ENCODE measurements at regions not wholly inside any gene's neighbourhood (a gene's known extent, or its start where the extent isn't known, plus 50 kb on each side); places are given as distances from the start of the nearest gene placed in this dataset.

DNA sequence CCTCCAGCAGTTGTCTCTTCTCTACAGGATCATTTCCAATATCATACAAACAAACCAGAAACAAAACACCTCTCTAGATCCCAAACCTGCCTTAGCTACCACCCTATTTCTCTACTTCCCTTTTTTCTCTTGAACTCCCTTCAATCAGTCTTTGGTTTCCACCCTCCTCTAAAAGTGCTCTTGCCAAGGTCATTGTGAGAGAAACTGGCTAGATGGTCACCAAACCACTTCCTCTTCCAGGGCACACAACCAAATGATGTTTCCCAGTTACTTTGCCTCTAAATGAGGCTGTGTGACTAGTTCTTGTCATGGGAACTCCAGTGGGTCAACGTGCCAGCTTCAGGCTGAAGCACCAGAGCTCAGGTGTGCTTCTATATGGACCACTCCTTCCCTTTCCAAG lies 85.8 kb upstream of the ARMC2 start:
- Histone ChIP-seq H3K27ac (no peak overlapping the region), H3K36me3 (replicated peaks; ENCODE audit: insufficient read depth, low read depth) (no peaks in the 10 kb centered on the region), H3K4me3 (no peak overlapping the region), H3K9me3 (ENCODE audit: low read depth) (no peaks in the 10 kb centered on the region), H3K9me2 (replicated peaks; ENCODE audit: insufficient read depth) (no peaks in the 10 kb centered on the region), H3K79me2 (no peaks in the 10 kb centered on the region), H3K27me3 (no peaks in the 10 kb centered on the region), H2AFZ (no peak overlapping the region), H3K4me1 (ENCODE audit: insufficient read depth) (peaks cover 8% of the 10 kb centered on the region), H4K20me1 (ENCODE audit: insufficient read depth, poor library complexity, severe bottlenecking) (no peaks in the 10 kb centered on the region), H3K4me2 (no peak overlapping the region)
- DNase-seq (ENCODE audit: low spot score) = no peak
- WGBS (ENCODE audit: low lambda C conversion rate, missing lambda C conversion rate) = 91% methylated on average over 1 of the region's 1 CpG
- TF ChIP-seq EZH2phosphoT487 (IDR thresholded peaks at IDR 0.05; ENCODE audit: low read depth, severe bottlenecking, unreplicated experiment) = no peak
- TF ChIP-seq, protein P1, sequence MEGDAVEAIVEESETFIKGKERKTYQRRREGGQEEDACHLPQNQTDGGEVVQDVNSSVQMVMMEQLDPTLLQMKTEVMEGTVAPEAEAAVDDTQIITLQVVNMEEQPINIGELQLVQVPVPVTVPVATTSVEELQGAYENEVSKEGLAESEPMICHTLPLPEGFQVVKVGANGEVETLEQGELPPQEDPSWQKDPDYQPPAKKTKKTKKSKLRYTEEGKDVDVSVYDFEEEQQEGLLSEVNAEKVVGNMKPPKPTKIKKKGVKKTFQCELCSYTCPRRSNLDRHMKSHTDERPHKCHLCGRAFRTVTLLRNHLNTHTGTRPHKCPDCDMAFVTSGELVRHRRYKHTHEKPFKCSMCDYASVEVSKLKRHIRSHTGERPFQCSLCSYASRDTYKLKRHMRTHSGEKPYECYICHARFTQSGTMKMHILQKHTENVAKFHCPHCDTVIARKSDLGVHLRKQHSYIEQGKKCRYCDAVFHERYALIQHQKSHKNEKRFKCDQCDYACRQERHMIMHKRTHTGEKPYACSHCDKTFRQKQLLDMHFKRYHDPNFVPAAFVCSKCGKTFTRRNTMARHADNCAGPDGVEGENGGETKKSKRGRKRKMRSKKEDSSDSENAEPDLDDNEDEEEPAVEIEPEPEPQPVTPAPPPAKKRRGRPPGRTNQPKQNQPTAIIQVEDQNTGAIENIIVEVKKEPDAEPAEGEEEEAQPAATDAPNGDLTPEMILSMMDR (IDR thresholded peaks at IDR 0.05; ENCODE audit: poor library complexity) = no peak
- TF ChIP-seq EZH2 (IDR thresholded peaks at IDR 0.05; ENCODE audit: borderline replicate concordance) = no peak

DNA sequence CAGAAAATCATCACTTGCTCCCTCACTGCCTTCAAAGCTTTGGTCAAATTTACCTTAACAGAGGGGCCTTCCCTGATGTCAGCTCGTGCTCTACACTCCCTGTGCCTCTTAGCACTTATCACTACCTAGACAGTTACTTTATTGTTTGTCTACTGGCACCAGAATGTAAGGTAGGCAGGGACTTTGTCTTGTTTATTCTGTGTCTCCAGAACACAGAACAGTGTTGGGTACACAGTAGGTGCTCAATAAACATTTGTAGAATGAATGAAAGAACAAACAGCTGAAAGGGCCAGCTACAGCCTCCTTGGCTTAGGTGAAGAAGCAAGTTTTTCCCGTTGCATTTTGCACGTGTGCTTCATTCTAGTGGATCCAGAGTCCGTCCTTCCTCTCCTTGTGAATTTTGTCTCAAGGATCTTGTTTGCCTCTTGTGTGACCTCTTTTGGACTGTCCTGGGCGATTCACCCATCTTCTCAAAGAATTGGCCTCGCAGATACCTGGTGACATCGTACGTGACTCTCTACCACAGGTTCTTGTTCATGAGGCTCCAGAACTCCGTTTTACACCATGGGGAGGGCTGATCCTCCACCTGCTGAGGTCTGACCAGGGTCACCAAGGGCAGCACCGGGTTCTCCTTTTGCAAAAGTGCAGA lies 84.2 kb upstream of the ARMC2 start:
- H3K9me2 ChIP-seq (replicated peaks; ENCODE audit: insufficient read depth) = no peaks in the 10 kb centered on the region
- no peak for TF ChIP-seq EZH2 (IDR thresholded peaks at IDR 0.05; ENCODE audit: borderline replicate concordance)
- TF ChIP-seq, protein P1 (IDR thresholded peaks at IDR 0.05; ENCODE audit: poor library complexity) = no peak
- no peak for TF ChIP-seq EZH2phosphoT487 (IDR thresholded peaks at IDR 0.05; ENCODE audit: low read depth, severe bottlenecking, unreplicated experiment)
- no peaks in the 10 kb centered on the region for H3K36me3 ChIP-seq (replicated peaks; ENCODE audit: insufficient read depth, low read depth)
- H3K9me3 ChIP-seq (ENCODE audit: low read depth) = no peaks in the 10 kb centered on the region
- H3K4me3 ChIP-seq = no peak overlapping the region
- WGBS (ENCODE audit: low lambda C conversion rate, missing lambda C conversion rate) = 83% methylated on average over 10 of the region's 10 CpGs
- no peak overlapping the region for H2AFZ ChIP-seq
- H4K20me1 ChIP-seq (ENCODE audit: insufficient read depth, poor library complexity, severe bottlenecking) = no peaks in the 10 kb centered on the region
- H3K4me2 ChIP-seq = no peak overlapping the region
- no peak overlapping the region for H3K27ac ChIP-seq
- H3K27me3 ChIP-seq = no peaks in the 10 kb centered on the region
- no peaks in the 10 kb centered on the region for H3K79me2 ChIP-seq
- DNase-seq (ENCODE audit: low spot score) = no peak
- H3K4me1 ChIP-seq (ENCODE audit: insufficient read depth) = peaks cover 8% of the 10 kb centered on the region

DNA sequence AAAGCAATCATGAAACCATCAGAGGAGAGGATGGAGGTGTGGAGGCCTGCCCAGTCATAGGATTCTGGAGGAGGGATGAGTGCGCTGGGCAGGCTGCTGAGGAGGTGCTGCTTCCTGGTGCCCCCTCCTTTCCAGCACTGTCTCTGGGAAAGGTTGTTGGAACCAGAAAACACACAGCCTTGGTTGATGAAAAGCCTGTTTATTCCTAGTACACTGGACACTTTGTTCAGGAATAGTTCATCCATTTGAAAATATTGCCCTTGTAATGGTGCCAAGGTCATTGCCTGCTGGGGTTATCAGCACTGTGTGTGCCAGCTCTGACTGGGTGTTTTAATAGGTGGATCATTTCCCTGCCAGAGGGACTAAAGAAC lies 83.7 kb upstream of the ARMC2 start:
- DNase-seq (ENCODE audit: low spot score) = no peak
- Histone ChIP-seq H3K27ac (no peak overlapping the region), H3K4me3 (no peak overlapping the region), H3K4me1 (ENCODE audit: insufficient read depth) (peaks cover 8% of the 10 kb centered on the region), H3K79me2 (no peaks in the 10 kb centered on the region), H3K36me3 (replicated peaks; ENCODE audit: insufficient read depth, low read depth) (no peaks in the 10 kb centered on the region), H3K9me3 (ENCODE audit: low read depth) (no peaks in the 10 kb centered on the region), H3K9me2 (replicated peaks; ENCODE audit: insufficient read depth) (no peaks in the 10 kb centered on the region), H3K4me2 (no peak overlapping the region), H2AFZ (no peak overlapping the region), H4K20me1 (ENCODE audit: insufficient read depth, poor library complexity, severe bottlenecking) (no peaks in the 10 kb centered on the region), H3K27me3 (no peaks in the 10 kb centered on the region)
- 100% methylated on average over 1 of the region's 1 CpG for WGBS (ENCODE audit: low lambda C conversion rate, missing lambda C conversion rate)
- TF ChIP-seq EZH2phosphoT487 (IDR thresholded peaks at IDR 0.05; ENCODE audit: low read depth, severe bottlenecking, unreplicated experiment) (no peak), EZH2 (IDR thresholded peaks at IDR 0.05; ENCODE audit: borderline replicate concordance) (no peak)
- TF ChIP-seq, protein P1 (IDR thresholded peaks at IDR 0.05; ENCODE audit: poor library complexity) = no peak

Measured in hepatocyte (in vitro differentiated cells).